Upper lobe of left lung (tissue), 4 donors: ENCODE measurements at regions not wholly inside any gene's neighbourhood (a gene's known extent, or its start where the extent isn't known, plus 50 kb on each side); places are given as distances from the start of the nearest gene placed in this dataset.

Experiments used
- POLR2A ChIP-seq, 4 donors: fragments of 450-650 bp; IDR thresholded peaks; one replicate each; pipeline ENCODE4 v1.5.1; 2016 to 2017; ENCODE audit warnings: antibody characterized with exemption in 4 of 4, mild to moderate bottlenecking in 2 of 4
- TF ChIP-seq, protein P1 (sequence below), 6 experiments: fragments of 450-650 bp in 4 of 6; fragments of 200-600 bp in 2 of 6; sonication (generic) in 2 of 6; IDR thresholded peaks; one replicate each; pipeline ENCODE4 v1.5.1; 2016 to 2019; ENCODE audit warnings: antibody characterized with exemption in 6 of 6

- TF ChIP-seq, protein P1, sequence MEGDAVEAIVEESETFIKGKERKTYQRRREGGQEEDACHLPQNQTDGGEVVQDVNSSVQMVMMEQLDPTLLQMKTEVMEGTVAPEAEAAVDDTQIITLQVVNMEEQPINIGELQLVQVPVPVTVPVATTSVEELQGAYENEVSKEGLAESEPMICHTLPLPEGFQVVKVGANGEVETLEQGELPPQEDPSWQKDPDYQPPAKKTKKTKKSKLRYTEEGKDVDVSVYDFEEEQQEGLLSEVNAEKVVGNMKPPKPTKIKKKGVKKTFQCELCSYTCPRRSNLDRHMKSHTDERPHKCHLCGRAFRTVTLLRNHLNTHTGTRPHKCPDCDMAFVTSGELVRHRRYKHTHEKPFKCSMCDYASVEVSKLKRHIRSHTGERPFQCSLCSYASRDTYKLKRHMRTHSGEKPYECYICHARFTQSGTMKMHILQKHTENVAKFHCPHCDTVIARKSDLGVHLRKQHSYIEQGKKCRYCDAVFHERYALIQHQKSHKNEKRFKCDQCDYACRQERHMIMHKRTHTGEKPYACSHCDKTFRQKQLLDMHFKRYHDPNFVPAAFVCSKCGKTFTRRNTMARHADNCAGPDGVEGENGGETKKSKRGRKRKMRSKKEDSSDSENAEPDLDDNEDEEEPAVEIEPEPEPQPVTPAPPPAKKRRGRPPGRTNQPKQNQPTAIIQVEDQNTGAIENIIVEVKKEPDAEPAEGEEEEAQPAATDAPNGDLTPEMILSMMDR (IDR thresholded peaks at IDR 0.05), result no peak
- TF ChIP-seq POLR2A (IDR thresholded peaks at IDR 0.05), result no peak
These were observed 877.1 kb upstream of the CDH8 start for GRCh38 chr16:62913333-62913732.
